Testis (tissue), 2 donors: ENCODE measurements at regions not wholly inside any gene's neighbourhood (a gene's known extent, or its start where the extent isn't known, plus 50 kb on each side); places are given as distances from the start of the nearest gene placed in this dataset.

ENCODE experiments used
- DNase-seq: peaks from one replicate; pipeline ENCODE4 v3.0.0-alpha.2; 2019
- H3K27ac ChIP-seq, 2 donors: fragments of 200-600 bp; sonication (generic); one replicate each; pipeline ENCODE4 v1.5.1; 2019
- H3K27me3 ChIP-seq: fragments of 200-600 bp; sonication (generic); one replicate; pipeline ENCODE4 v1.5.1; 2019
- H3K36me3 ChIP-seq: fragments of 200-600 bp; sonication (generic); one replicate; pipeline ENCODE4 v1.5.1; 2017; ENCODE audit warnings: low read depth; ENCODE audit errors: missing control alignments
- H3K4me1 ChIP-seq: fragments of 200-600 bp; sonication (generic); one replicate; pipeline ENCODE4 v1.5.1; 2019
- H3K4me3 ChIP-seq, 2 donors: fragments of 200-600 bp; sonication (generic); one replicate each; pipeline ENCODE4 v1.5.1; 2017 to 2019
- H3K9me3 ChIP-seq: fragments of 200-600 bp; sonication (generic); one replicate; pipeline ENCODE4 v1.5.1; 2017
- POLR2A ChIP-seq: fragments of 450-650 bp; IDR thresholded peaks from one replicate; pipeline ENCODE4 v1.6.1; 2017; ENCODE audit warnings: antibody characterized with exemption, mild to moderate bottlenecking, moderate library complexity
- WGBS, 2 donors: methylation state at CpG; one replicate each; pipeline ENCODE4 v1.1.5; 2018; 5-methylcytosine and 5-hydroxymethylcytosine counted together
- intact Hi-C: fragments of 100-400 bp; cut with DNase I; formaldehyde crosslinking; loops from one replicate; pipeline ENCODE4 v1.15.1; 2023; ENCODE audit warnings: low total_unique reads
- TF ChIP-seq, protein P1 (sequence below), 3 experiments: fragments of 450-650 bp in 2 of 3; fragments of 200-600 bp in 1 of 3; sonication (generic) in 1 of 3; IDR thresholded peaks; one replicate each; pipeline ENCODE4 v1.5.1; 2016 to 2019; ENCODE audit warnings: antibody characterized with exemption in 3 of 3, mild to moderate bottlenecking in 2 of 3, moderate library complexity in 1 of 3

- Histone ChIP-seq H3K4me1 (no peaks in the 10 kb centered on the region), H3K27ac (no peak overlapping the region), H3K4me3 (no peak overlapping the region), H3K27me3 (no peaks in the 10 kb centered on the region), H3K9me3 (no peaks in the 10 kb centered on the region), H3K36me3 (no peaks in the 10 kb centered on the region)
- DNase-seq: no peak
- WGBS, 2 donors: 49 to 54% methylated on average over 2 of the region's 2 CpGs
- no peak for TF ChIP-seq POLR2A
- intact Hi-C loops: no loop called here
These were observed 617.6 kb upstream of the UBE2E2 start for GRCh38 chr3:22585504-22585903.

GRCh38 chr3:22585911-22586310 lies 617.2 kb upstream of the UBE2E2 start:
- Histone ChIP-seq H3K9me3 (no peaks in the 10 kb centered on the region), H3K4me3 (no peak overlapping the region), H3K4me1 (no peaks in the 10 kb centered on the region), H3K27me3 (no peaks in the 10 kb centered on the region), H3K27ac (no peak overlapping the region), H3K36me3 (no peaks in the 10 kb centered on the region)
- TF ChIP-seq, protein P1, sequence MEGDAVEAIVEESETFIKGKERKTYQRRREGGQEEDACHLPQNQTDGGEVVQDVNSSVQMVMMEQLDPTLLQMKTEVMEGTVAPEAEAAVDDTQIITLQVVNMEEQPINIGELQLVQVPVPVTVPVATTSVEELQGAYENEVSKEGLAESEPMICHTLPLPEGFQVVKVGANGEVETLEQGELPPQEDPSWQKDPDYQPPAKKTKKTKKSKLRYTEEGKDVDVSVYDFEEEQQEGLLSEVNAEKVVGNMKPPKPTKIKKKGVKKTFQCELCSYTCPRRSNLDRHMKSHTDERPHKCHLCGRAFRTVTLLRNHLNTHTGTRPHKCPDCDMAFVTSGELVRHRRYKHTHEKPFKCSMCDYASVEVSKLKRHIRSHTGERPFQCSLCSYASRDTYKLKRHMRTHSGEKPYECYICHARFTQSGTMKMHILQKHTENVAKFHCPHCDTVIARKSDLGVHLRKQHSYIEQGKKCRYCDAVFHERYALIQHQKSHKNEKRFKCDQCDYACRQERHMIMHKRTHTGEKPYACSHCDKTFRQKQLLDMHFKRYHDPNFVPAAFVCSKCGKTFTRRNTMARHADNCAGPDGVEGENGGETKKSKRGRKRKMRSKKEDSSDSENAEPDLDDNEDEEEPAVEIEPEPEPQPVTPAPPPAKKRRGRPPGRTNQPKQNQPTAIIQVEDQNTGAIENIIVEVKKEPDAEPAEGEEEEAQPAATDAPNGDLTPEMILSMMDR (IDR thresholded peaks at IDR 0.05): no peak
- TF ChIP-seq POLR2A: no peak
- no peak for DNase-seq
- intact Hi-C loops: no loop called here
- 81 to 90% methylated on average over 2 of the region's 2 CpGs for WGBS, 2 donors

- Histone ChIP-seq H3K4me3 (no peak overlapping the region), H3K27ac (no peak overlapping the region), H3K9me3 (no peaks in the 10 kb centered on the region), H3K4me1 (no peaks in the 10 kb centered on the region), H3K36me3 (no peaks in the 10 kb centered on the region), H3K27me3 (no peaks in the 10 kb centered on the region)
- intact Hi-C loops: no loop called here
- 85 to 92% methylated on average over 7 of the region's 7 CpGs for WGBS, 2 donors
- TF ChIP-seq, protein P1 (IDR thresholded peaks at IDR 0.05): no peak
- no peak for TF ChIP-seq POLR2A
- DNase-seq: no peak
These were observed 615.7 kb upstream of the UBE2E2 start for GRCh38 chr3:22587446-22587845.

GRCh38 chr3:22593638-22594037 lies 609.5 kb upstream of the UBE2E2 start:
- TF ChIP-seq, protein P1 (IDR thresholded peaks at IDR 0.05): no peak
- no peak for TF ChIP-seq POLR2A
- Histone ChIP-seq H3K4me1 (no peaks in the 10 kb centered on the region), H3K36me3 (no peaks in the 10 kb centered on the region), H3K9me3 (no peaks in the 10 kb centered on the region), H3K4me3 (no peak overlapping the region), H3K27ac (no peak overlapping the region), H3K27me3 (no peaks in the 10 kb centered on the region)
- DNase-seq: no peak
- 45 to 47% methylated on average over 3 of the region's 3 CpGs for WGBS, 2 donors
- intact Hi-C loops: no loop called here

DNA sequence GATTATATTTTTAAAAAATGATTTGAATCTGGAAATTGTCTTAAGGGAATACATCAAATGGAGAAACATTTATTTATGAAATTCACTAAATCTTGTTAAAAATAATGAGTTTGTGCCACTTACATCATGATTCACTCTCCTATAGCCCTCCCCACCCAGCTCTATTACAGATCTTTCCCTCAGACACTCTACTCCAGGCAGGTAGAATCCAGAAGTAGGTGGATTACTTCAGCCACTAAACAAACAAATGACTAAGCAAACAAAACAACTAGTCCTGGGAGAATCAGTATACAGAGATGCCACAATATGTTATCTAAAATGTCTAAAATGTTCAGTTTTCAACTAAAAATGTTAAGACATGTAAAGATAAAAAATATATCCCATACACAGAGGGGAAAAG lies 608.1 kb upstream of the UBE2E2 start:
- no peak overlapping the region for H3K27ac ChIP-seq
- H3K36me3 ChIP-seq: no peaks in the 10 kb centered on the region
- intact Hi-C loops: no loop called here
- TF ChIP-seq POLR2A: no peak
- TF ChIP-seq, protein P1 (IDR thresholded peaks at IDR 0.05): no peak
- H3K9me3 ChIP-seq: no peaks in the 10 kb centered on the region
- H3K27me3 ChIP-seq: no peaks in the 10 kb centered on the region
- H3K4me3 ChIP-seq: no peak overlapping the region
- H3K4me1 ChIP-seq: no peaks in the 10 kb centered on the region
- DNase-seq: no peak
